ENCODE measurements at regions not wholly inside any gene's neighbourhood (a gene's known extent, or its start where the extent isn't known, plus 50 kb on each side); places are given as distances from the start of the nearest gene placed in this dataset.
"Not testable (repeated sequence)": the region's sequence is repeated elsewhere in the genome, so short reads cannot be mapped to it uniquely, and the experiment has no call there.

GRCh38 chr21:27582246-27582947 is 615.5 kb upstream of the ADAMTS5 start:
- no peak for DNase-seq

- no peak for DNase-seq
These were observed 614.3 kb upstream of the ADAMTS5 start for GRCh38 chr21:27581168-27581567.

GRCh38 chr21:27580276-27580675 is 613.4 kb upstream of the ADAMTS5 start:
- no peak for DNase-seq

GRCh38 chr21:27578741-27579265 is 611.9 kb upstream of the ADAMTS5 start:
- DNase-seq, result no peak

- DNase-seq, result no peak
These were observed 605.8 kb upstream of the ADAMTS5 start for GRCh38 chr21:27572696-27573095.

GRCh38 chr21:27571706-27572105 is 604.8 kb upstream of the ADAMTS5 start:
- DNase-seq, result no peak

GRCh38 chr21:27570306-27570868 is 603.5 kb upstream of the ADAMTS5 start:
- DNase-seq, result no peak

- DNase-seq, result no peak
These were observed 602.9 kb upstream of the ADAMTS5 start for GRCh38 chr21:27569831-27570230.

GRCh38 chr21:27569091-27569490 is 602.2 kb upstream of the ADAMTS5 start:
- no peak for DNase-seq

GRCh38 chr21:27567381-27567780 is 600.5 kb upstream of the ADAMTS5 start:
- no peak for DNase-seq

- no peak for DNase-seq
These were observed 599.6 kb upstream of the ADAMTS5 start for GRCh38 chr21:27566521-27566920.

GRCh38 chr21:27565364-27565763 is 598.5 kb upstream of the ADAMTS5 start:
- no peak for DNase-seq

GRCh38 chr21:27564684-27565301 is 597.9 kb upstream of the ADAMTS5 start:
- DNase-seq, result peak in 21 of 51 donors; percentile 1 to 46 (median 26)

- DNase-seq, result no peak
These were observed 595.4 kb upstream of the ADAMTS5 start for GRCh38 chr21:27562303-27562702.

- DNase-seq, result no peak
These were observed 594.2 kb upstream of the ADAMTS5 start for GRCh38 chr21:27561116-27561515.

GRCh38 chr21:27557356-27557755 is 590.5 kb upstream of the ADAMTS5 start:
- no peak for DNase-seq

- DNase-seq, result no peak
These were observed 589.1 kb upstream of the ADAMTS5 start for GRCh38 chr21:27555996-27556395.

- DNase-seq, result no peak
These were observed 583.4 kb upstream of the ADAMTS5 start for GRCh38 chr21:27550287-27550686.

- DNase-seq, result no peak
These were observed 581.6 kb upstream of the ADAMTS5 start for GRCh38 chr21:27548486-27548885.

- no peak for DNase-seq
These were observed 579.0 kb upstream of the ADAMTS5 start for GRCh38 chr21:27545754-27546349.

- DNase-seq, result not testable (repeated sequence)
These were observed 575.2 kb upstream of the ADAMTS5 start for GRCh38 chr21:27542126-27542525.

GRCh38 chr21:27536319-27536718 is 569.4 kb upstream of the ADAMTS5 start:
- DNase-seq, result no peak
